HG03457 (cell line): ENCODE measurements at regions not wholly inside any gene's neighbourhood (a gene's known extent, or its start where the extent isn't known, plus 50 kb on each side); places are given as distances from the start of the nearest gene placed in this dataset.

Source experiments
- ATAC-seq: cut with Tn5 transposase; IDR thresholded peaks from one replicate; pipeline ENCODE4 v1.9.1; 2021; ENCODE audit warnings: moderate number of reproducible peaks; ENCODE audit not compliant: unreplicated experiment

GRCh38 chr4:32440391-32440790 is 1720.2 kb downstream of the PCDH7 start:
- no peak for ATAC-seq

- no peak for ATAC-seq
Observed at GRCh38 chr4:32454482-32454881, 1734.3 kb downstream of the PCDH7 start.

GRCh38 chr4:32455231-32455630 is 1735.1 kb downstream of the PCDH7 start:
- no peak for ATAC-seq

GRCh38 chr4:32460972-32461371 is 1740.8 kb downstream of the PCDH7 start:
- no peak for ATAC-seq

GRCh38 chr4:32462944-32463343 is 1742.8 kb downstream of the PCDH7 start:
- ATAC-seq: no peak

- ATAC-seq: no peak
Observed at GRCh38 chr4:32470087-32470585, 1750.0 kb downstream of the PCDH7 start.

- no peak for ATAC-seq
Observed at GRCh38 chr4:32472918-32473317, 1752.7 kb downstream of the PCDH7 start.

- no peak for ATAC-seq
Observed at GRCh38 chr4:32475710-32476109, 1755.5 kb downstream of the PCDH7 start.

GRCh38 chr4:32477518-32477917 is 1757.3 kb downstream of the PCDH7 start:
- no peak for ATAC-seq

- ATAC-seq: no peak
Observed at GRCh38 chr4:32485956-32486355, 1765.8 kb downstream of the PCDH7 start.

GRCh38 chr4:32488690-32489089 is 1768.5 kb downstream of the PCDH7 start:
- no peak for ATAC-seq

- no peak for ATAC-seq
Observed at GRCh38 chr4:32499171-32499570, 1779.0 kb downstream of the PCDH7 start.

- no peak for ATAC-seq
Observed at GRCh38 chr4:32503241-32503640, 1783.1 kb downstream of the PCDH7 start.

GRCh38 chr4:32506067-32506466 is 1785.9 kb downstream of the PCDH7 start:
- ATAC-seq: no peak

GRCh38 chr4:32519060-32519459 is 1798.9 kb downstream of the PCDH7 start:
- no peak for ATAC-seq

GRCh38 chr4:32525420-32525819 is 1805.3 kb downstream of the PCDH7 start:
- ATAC-seq: no peak

GRCh38 chr4:32544846-32545245 is 1824.7 kb downstream of the PCDH7 start:
- ATAC-seq: no peak

- ATAC-seq: no peak
Observed at GRCh38 chr4:32551943-32552342, 1831.8 kb downstream of the PCDH7 start.

- no peak for ATAC-seq
Observed at GRCh38 chr4:32560306-32560705, 1840.1 kb downstream of the PCDH7 start.

- no peak for ATAC-seq
Observed at GRCh38 chr4:32562010-32562409, 1841.8 kb downstream of the PCDH7 start.

- ATAC-seq: no peak
Observed at GRCh38 chr4:32564626-32565025, 1844.5 kb downstream of the PCDH7 start.

- ATAC-seq: no peak
Observed at GRCh38 chr4:32569861-32570260, 1849.7 kb downstream of the PCDH7 start.

- ATAC-seq: no peak
Observed at GRCh38 chr4:32572366-32572765, 1852.2 kb downstream of the PCDH7 start.

- ATAC-seq: no peak
Observed at GRCh38 chr4:32574803-32575202, 1854.6 kb downstream of the PCDH7 start.
